ENCODE measurements at regions not wholly inside any gene's neighbourhood (a gene's known extent, or its start where the extent isn't known, plus 50 kb on each side); places are given as distances from the start of the nearest gene placed in this dataset.

DNA sequence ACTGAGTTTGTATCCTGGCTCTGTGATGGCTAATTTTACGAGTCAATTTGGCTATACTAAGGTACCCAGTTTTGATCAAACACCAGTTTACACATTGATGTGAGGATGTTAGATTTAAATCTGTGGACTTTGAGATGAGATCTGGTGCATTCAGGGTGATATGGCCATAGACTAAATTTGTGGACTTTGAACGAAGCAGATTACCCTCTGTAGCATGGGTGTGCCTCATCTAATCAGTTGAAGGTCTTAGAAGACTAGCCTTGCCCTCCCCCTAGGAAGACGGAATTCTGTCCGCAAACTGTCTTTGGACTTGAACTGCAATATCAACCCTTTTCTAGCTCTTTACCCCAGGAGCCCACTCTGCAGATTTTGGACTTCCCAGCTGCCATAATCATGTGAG is 547.8 kb upstream of the CITED2 start:
- TF ChIP-seq, protein P1, sequence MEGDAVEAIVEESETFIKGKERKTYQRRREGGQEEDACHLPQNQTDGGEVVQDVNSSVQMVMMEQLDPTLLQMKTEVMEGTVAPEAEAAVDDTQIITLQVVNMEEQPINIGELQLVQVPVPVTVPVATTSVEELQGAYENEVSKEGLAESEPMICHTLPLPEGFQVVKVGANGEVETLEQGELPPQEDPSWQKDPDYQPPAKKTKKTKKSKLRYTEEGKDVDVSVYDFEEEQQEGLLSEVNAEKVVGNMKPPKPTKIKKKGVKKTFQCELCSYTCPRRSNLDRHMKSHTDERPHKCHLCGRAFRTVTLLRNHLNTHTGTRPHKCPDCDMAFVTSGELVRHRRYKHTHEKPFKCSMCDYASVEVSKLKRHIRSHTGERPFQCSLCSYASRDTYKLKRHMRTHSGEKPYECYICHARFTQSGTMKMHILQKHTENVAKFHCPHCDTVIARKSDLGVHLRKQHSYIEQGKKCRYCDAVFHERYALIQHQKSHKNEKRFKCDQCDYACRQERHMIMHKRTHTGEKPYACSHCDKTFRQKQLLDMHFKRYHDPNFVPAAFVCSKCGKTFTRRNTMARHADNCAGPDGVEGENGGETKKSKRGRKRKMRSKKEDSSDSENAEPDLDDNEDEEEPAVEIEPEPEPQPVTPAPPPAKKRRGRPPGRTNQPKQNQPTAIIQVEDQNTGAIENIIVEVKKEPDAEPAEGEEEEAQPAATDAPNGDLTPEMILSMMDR (IDR thresholded peaks at IDR 0.05) = no peak
- TF ChIP-seq ZFX (IDR thresholded peaks at IDR 0.05; ENCODE audit: borderline replicate concordance) = no peak
- no peak overlapping the region for H3K27ac ChIP-seq

DNA sequence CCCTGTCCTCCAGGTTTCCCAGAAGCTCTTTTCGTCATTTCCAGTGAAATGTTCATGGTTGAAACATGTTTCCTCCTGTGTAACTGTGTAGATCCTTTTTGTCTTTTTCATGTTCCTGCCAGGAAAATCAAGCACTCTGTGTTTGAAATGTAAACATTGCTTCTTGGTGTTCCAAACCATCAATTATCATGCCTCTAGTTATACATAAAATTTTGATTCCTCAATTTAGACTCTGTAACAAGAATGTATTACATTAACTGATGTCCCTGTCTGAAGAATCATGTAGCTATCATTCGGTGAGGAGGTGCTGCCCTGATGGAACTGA is 546.3 kb upstream of the CITED2 start:
- no peak for TF ChIP-seq ZFX (IDR thresholded peaks at IDR 0.05; ENCODE audit: borderline replicate concordance)
- TF ChIP-seq, protein P1 (IDR thresholded peaks at IDR 0.05) = no peak

DNA sequence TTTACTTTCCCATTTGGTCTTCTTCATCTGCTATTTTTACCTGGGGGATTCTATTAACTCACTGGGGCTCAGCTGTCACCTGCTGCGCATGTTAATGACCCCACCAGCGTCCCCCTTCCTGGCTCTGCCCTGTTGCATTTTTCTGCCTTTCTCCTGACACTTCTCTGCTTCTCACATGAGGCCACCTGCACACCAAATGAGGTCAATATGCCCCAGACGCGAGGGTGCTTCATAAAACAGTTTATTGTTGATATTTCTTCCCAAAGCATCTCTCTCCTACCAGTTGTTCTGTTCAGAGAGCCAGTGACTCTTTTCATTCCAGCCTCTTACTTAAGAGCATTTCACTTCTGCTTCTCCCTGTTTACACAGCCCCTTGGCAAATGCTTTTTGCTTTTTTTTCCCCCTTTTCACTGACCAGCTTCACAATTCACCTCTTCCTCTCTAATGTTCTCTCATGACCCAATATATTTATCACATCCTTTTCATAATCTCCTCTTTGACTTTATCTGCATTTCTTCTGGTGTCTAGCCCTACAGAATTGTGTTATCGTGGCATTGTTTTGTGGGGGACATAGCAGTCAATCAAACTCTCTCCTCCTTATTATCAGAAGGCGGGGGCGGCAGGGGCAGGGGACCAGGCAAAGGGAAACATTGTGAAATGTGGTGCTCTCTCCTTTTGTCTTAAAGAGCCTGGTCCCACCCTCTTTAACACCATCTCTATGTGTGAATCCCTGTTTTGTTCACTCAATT is 545.8 kb upstream of the CITED2 start:
- no peak overlapping the region for H3K27ac ChIP-seq
- TF ChIP-seq, protein P1 (IDR thresholded peaks at IDR 0.05) = no peak
- TF ChIP-seq ZFX (IDR thresholded peaks at IDR 0.05; ENCODE audit: borderline replicate concordance) = no peak

More for the DNA sequence above, 546.3 kb upstream of the CITED2 start:
- no peak overlapping the region for H3K27ac ChIP-seq

DNA sequence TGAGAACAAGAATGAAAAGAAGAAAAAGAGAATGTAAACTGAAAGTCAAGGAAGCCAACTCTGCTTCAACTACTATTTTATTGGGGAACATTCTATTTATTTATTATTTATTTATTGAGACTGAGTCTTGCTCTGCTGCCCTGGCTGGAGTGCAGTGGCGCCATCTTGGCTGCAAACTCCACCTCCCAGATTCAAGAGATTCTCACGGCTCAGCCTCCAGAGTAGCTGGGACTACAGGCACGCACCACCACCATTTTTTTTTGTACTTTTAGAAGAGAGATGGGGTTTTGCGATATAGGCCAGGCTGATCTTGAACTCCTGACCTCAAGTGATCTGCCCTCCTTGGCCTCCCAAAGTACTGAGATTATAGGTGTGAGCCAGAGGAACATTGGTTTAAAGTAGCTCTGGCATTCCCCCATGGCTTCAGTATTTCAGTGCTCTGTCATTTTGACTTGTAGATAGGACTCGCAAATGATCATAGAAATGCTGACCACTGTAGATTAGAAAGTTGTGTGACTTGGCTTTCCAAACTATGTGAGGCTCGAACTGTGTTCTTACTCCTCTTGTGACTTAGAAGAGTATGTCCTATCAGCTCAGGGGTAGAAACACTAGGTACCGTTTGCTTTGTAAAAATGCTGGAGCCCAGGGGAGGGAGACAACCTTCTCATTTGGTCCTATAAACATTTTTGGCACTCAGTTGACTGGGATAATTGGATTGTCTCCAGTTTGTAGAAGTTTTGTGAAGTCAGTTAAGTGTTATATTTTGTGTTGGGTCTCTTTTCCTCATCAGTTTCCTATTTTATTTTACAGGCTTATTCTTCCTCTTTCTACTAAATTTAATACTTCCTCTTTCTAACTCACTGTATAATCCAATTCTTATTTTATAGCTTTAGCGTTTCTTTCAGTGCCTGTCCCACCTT is 544.9 kb upstream of the CITED2 start:
- no peak for TF ChIP-seq ZFX (IDR thresholded peaks at IDR 0.05; ENCODE audit: borderline replicate concordance)
- TF ChIP-seq, protein P1 (IDR thresholded peaks at IDR 0.05) = no peak
- no peak overlapping the region for H3K27ac ChIP-seq

DNA sequence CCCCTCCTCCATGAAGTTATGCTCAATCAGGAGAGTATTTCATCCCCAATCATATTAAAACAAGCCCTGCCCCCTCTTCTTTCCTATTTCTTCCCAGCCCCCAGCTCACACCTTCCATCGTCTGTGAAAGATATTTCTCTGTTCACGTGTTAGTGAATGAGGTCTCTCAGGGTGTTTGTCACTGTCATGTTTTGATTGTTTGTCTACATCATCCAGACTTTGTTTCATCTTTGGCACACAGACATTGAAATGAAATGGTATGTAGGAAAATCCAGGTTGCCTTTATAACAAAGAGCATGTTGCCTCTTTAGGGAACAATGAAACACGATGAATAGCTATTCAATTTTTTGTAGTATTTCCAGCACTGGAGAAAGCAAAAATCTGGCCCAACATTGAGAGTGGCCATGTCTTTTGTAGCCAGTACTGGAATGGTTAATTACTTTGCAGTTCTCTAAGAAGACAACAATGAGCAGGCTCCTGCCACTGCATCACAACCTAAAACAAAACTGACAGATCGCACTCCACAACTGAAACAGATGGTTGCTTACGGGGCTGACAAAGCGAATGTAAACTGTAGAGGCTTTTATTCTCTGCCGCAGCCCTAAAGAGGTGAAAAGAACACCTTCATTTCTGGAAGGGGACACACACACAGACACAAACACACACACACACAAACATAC is 543.6 kb upstream of the CITED2 start:
- TF ChIP-seq ZFX (IDR thresholded peaks at IDR 0.05; ENCODE audit: borderline replicate concordance) = no peak
- no peak overlapping the region for H3K27ac ChIP-seq

DNA sequence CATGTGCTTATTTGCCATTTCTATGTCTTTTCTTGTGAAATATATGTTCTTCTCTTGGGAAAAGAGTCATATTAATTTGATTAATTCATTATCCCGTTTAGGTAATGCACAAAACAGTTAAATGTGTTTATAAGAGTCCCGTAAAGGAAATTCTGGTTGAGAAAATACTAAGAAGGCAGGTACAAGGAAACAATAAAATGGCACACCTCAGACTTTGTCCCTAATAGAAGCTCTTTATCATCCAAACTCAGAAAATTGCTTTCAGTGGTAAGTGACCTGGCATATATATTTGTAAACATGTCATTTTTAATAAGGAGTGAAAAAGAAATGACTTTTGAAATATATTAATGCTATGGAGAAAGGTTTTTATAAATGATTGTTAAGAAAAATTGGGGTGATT is 540.5 kb upstream of the CITED2 start:
- no peak for TF ChIP-seq ZFX (IDR thresholded peaks at IDR 0.05; ENCODE audit: borderline replicate concordance)
- H3K27ac ChIP-seq = no peak overlapping the region

DNA sequence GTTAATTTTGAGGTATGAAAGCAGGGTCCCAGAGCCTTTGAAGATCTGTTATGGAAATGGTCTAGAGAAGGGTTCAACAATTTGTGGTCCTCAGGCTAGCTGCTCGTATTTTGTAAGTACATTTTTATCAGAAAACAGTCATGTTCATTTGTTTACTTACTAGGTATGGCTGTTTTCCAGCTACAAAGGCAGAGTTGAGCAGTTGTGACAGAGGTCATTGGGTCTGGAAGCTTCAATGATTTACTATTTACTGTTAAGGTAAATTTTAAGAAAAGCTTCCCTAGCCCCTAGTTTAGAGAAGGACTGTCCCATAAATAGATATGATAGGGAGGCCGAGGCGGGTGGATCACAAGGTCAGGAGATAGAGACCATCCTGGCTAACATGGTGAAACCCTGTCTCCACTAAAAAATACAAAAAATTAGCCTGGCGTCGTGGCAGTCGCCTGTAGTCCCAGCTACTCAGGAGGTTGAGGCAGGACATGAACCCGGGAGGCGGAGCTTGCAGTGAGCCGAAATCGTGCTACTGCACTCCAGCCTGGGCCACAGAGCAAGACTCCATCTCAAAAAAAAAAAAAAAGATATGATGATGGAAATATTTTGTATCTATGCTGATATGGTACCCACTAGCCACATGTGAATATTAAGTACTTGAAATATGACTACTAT is 538.4 kb upstream of the CITED2 start:
- TF ChIP-seq, protein P1 (IDR thresholded peaks at IDR 0.05) = no peak
- TF ChIP-seq ZFX (IDR thresholded peaks at IDR 0.05; ENCODE audit: borderline replicate concordance) = no peak
- no peak overlapping the region for H3K27ac ChIP-seq
